B cell (primary cell): ENCODE measurements at regions not wholly inside any gene's neighbourhood (a gene's known extent, or its start where the extent isn't known, plus 50 kb on each side); places are given as distances from the start of the nearest gene placed in this dataset.

Experiments
- ATAC-seq: fragments of 200-7000 bp; cut with Tn5 transposase; one replicate; pipeline ENCODE4 v1.10.0; 2021; ENCODE audit warnings: low read depth, mild to moderate bottlenecking, moderate number of reproducible peaks, moderate library complexity
- CTCF ChIA-PET: fragments of 350-600 bp; sonication (Branson Sonifier 250); formaldehyde crosslinking; loops from one replicate; lab custom pipeline; 2021; ENCODE audit warnings: antibody characterized with exemption, inconsistent platforms; lab: Charles Lee
- POLR2A ChIA-PET: fragments of 350-600 bp; sonication (Branson Sonifier 250); formaldehyde crosslinking; loops from one replicate; lab custom pipeline; 2021; ENCODE audit warnings: antibody characterized with exemption; lab: Charles Lee
- DNase-seq: peaks from one replicate; pipeline ENCODE4 v3.0.0; 2013
- H2AFZ ChIP-seq: 2 replicates; pipeline ENCODE4 v1.6.1; 2012; ENCODE audit warnings: mild to moderate bottlenecking, low read depth, low read length; ENCODE audit not compliant: insufficient read depth, poor library complexity, severe bottlenecking
- H3K27ac ChIP-seq, 2 donors: 1 replicate in 1 of 2; 2 replicates in 1 of 2; pipeline ENCODE4 v1.5.1; 2012 to 2013; ENCODE audit warnings: low read length in 2 of 2, mild to moderate bottlenecking in 2 of 2, moderate library complexity in 1 of 2
- H3K27me3 ChIP-seq, 4 experiments: fragments of 200-600 bp in 1 of 4; sonication (generic) in 1 of 4; replicated peaks in 1 of 4; 1 replicate in 2 of 4; 2 replicates in 2 of 4; pipeline versions ENCODE4 v1.6.1 to v1.7.0; 2013 to 2016; ENCODE audit warnings: low read length in 3 of 4, mild to moderate bottlenecking in 2 of 4, mixed read lengths in 1 of 4, moderate library complexity in 1 of 4; ENCODE audit not compliant: insufficient read depth in 4 of 4, control insufficient read depth in 3 of 4; ENCODE audit errors: control extremely low read depth in 1 of 4
- H3K36me3 ChIP-seq, 2 experiments: replicated peaks in 1 of 2; 1 replicate in 1 of 2; 2 replicates in 1 of 2; pipeline versions ENCODE4 v1.6.1 to v1.7.1; 2013; ENCODE audit warnings: low read length in 1 of 2; ENCODE audit not compliant: insufficient read depth in 2 of 2, control insufficient read depth in 1 of 2; ENCODE audit errors: control extremely low read depth in 1 of 2, extremely low read depth in 1 of 2
- H3K4me1 ChIP-seq, 2 donors: fragments of 200-600 bp in 1 of 2; sonication (generic) in 1 of 2; 1 replicate in 1 of 2; 2 replicates in 1 of 2; pipeline versions ENCODE4 v1.5.1 to v1.6.1; 2013 to 2017; ENCODE audit warnings: low read length in 2 of 2; ENCODE audit not compliant: control insufficient read depth in 2 of 2, insufficient read depth in 2 of 2
- H3K4me2 ChIP-seq: replicated peaks from 2 replicates; pipeline ENCODE3; 2012; ENCODE audit warnings: mild to moderate bottlenecking, low read depth, low read length; ENCODE audit not compliant: poor library complexity, severe bottlenecking
- H3K4me3 ChIP-seq, 5 experiments: fragments of 200-600 bp in 1 of 5; sonication (generic) in 1 of 5; 1 replicate in 3 of 5; 2 replicates in 2 of 5; pipeline versions ENCODE4 v1.5.1 to v1.7.0; 2011 to 2016; ENCODE audit warnings: low read length in 4 of 5, mild to moderate bottlenecking in 4 of 5, low read depth in 2 of 5, control low read depth in 1 of 5, moderate library complexity in 1 of 5; ENCODE audit not compliant: insufficient read depth in 1 of 5; ENCODE audit errors: control extremely low read depth in 1 of 5, extremely low read depth in 1 of 5
- H3K79me2 ChIP-seq: fragments of 200-600 bp; sonication (generic); one replicate; pipeline ENCODE4 v1.6.0; 2016; ENCODE audit warnings: low read length; ENCODE audit not compliant: control insufficient read depth, insufficient read depth
- H3K9ac ChIP-seq: fragments of 200-600 bp; sonication (generic); 2 replicates; pipeline ENCODE4 v1.6.1; 2017; ENCODE audit warnings: mild to moderate bottlenecking, low read length, moderate library complexity
- H3K9me3 ChIP-seq, 3 donors: one replicate each; pipeline versions ENCODE4 v1.6.1 to v1.7.1; 2013; ENCODE audit warnings: low read length in 2 of 3; ENCODE audit not compliant: control insufficient read depth in 2 of 3, insufficient read depth in 1 of 3; ENCODE audit errors: control extremely low read depth in 1 of 3
- H4K20me1 ChIP-seq: 2 replicates; pipeline ENCODE4 v1.6.0; 2012; ENCODE audit warnings: mild to moderate bottlenecking, low read length; ENCODE audit not compliant: insufficient read depth, control insufficient read depth, poor library complexity, severe bottlenecking
- H3K27ac Mint-ChIP-seq: one replicate; pipeline ENCODE4 v1.8.0; 2021; ENCODE audit warnings: mixed read lengths
- H3K27me3 Mint-ChIP-seq: one replicate; pipeline ENCODE4 v1.8.0; 2021; ENCODE audit warnings: mixed read lengths
- H3K4me1 Mint-ChIP-seq: one replicate; pipeline ENCODE4 v1.8.0; 2021; ENCODE audit warnings: mixed read lengths
- H3K4me3 Mint-ChIP-seq: one replicate; pipeline ENCODE4 v1.8.0; 2021; ENCODE audit warnings: mixed read lengths
- H3K9me3 Mint-ChIP-seq: one replicate; pipeline ENCODE4 v1.8.0; 2022; ENCODE audit warnings: mixed read lengths; ENCODE audit not compliant: insufficient read depth
- EZH2 ChIP-seq: IDR thresholded peaks from 2 replicates; pipeline ENCODE4 v1.6.1; 2012; ENCODE audit warnings: borderline replicate concordance, low read depth, mild to moderate bottlenecking, moderate library complexity, low read length; ENCODE audit not compliant: insufficient read depth, poor library complexity, severe bottlenecking
- WGBS: methylation state at CpG from one replicate; pipeline ENCODE4 v1.1.5; 2013; ENCODE audit warnings: missing lambda C conversion rate; ENCODE audit not compliant: insufficient coverage; 5-methylcytosine and 5-hydroxymethylcytosine counted together
- intact Hi-C: fragments of 100-400 bp; cut with micrococcal nuclease; formaldehyde crosslinking; loops from one replicate; pipeline ENCODE4 v1.10.0; 2022
- TF ChIP-seq, protein P1 (sequence below): fragments of 200-600 bp; IDR thresholded peaks from one replicate; pipeline ENCODE4 v1.8.0; 2022; ENCODE audit warnings: antibody characterized with exemption, mild to moderate bottlenecking

- Histone ChIP-seq H3K27me3 (no peaks in the 10 kb centered on the region), H3K79me2 (no peaks in the 10 kb centered on the region), H3K9me3 (peaks cover 0 to 4% (median 0%) of the 10 kb centered on the region in 3 donors), H3K4me1 (no peaks in the 10 kb centered on the region), H3K27ac (no peak overlapping the region), H2AFZ (no peak overlapping the region), H3K4me3 (no peak overlapping the region), H3K9ac (no peak overlapping the region), H3K4me2 (no peak overlapping the region), H3K36me3 (no peaks in the 10 kb centered on the region), H4K20me1 (no peaks in the 10 kb centered on the region)
- 78% methylated on average over 3 of the region's 7 CpGs for WGBS
- ATAC-seq (no peak), DNase-seq (no peak)
- no peak overlapping the region for H3K4me3 Mint-ChIP-seq
- H3K9me3 Mint-ChIP-seq: peaks cover 5% of the 10 kb centered on the region
- no peak for TF ChIP-seq EZH2
- TF ChIP-seq, protein P1, sequence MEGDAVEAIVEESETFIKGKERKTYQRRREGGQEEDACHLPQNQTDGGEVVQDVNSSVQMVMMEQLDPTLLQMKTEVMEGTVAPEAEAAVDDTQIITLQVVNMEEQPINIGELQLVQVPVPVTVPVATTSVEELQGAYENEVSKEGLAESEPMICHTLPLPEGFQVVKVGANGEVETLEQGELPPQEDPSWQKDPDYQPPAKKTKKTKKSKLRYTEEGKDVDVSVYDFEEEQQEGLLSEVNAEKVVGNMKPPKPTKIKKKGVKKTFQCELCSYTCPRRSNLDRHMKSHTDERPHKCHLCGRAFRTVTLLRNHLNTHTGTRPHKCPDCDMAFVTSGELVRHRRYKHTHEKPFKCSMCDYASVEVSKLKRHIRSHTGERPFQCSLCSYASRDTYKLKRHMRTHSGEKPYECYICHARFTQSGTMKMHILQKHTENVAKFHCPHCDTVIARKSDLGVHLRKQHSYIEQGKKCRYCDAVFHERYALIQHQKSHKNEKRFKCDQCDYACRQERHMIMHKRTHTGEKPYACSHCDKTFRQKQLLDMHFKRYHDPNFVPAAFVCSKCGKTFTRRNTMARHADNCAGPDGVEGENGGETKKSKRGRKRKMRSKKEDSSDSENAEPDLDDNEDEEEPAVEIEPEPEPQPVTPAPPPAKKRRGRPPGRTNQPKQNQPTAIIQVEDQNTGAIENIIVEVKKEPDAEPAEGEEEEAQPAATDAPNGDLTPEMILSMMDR: no peak
- intact Hi-C loops: no loop called here
- CTCF ChIA-PET: no interaction called here
- POLR2A ChIA-PET: no interaction called here
- H3K27ac Mint-ChIP-seq: no peak overlapping the region
- no peaks in the 10 kb centered on the region for H3K27me3 Mint-ChIP-seq
- no peaks in the 10 kb centered on the region for H3K4me1 Mint-ChIP-seq
These were observed 293.5 kb downstream of the CDH10 start for GRCh38 chr5:24351285-24351684.

DNA sequence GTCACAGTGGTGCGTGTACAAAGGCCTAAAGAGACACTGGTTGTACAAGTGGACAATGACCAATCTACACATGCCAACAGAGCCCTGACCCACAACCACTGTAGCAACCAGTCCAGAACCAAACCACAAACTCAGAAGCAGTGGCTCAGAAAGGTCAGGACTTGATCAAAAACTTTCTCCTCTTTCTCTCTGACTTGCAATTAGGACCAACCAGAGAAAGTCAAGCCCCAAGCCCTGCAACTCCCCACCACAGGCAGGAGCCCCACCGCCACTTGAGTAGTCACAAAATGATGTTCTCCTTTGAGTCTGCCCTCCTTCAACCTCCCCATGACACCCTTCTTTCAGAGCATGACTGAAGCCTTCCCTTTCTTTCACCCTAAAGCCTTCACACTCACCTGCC is 291.8 kb downstream of the CDH10 start:
- no peaks in the 10 kb centered on the region for H3K9me3 Mint-ChIP-seq
- DNase-seq (no peak), ATAC-seq (no peak)
- no peaks in the 10 kb centered on the region for H3K36me3 ChIP-seq
- H3K4me1 ChIP-seq: no peaks in the 10 kb centered on the region
- H3K27me3 ChIP-seq: no peaks in the 10 kb centered on the region
- H3K27ac ChIP-seq: no peak overlapping the region
- H3K27me3 Mint-ChIP-seq: no peaks in the 10 kb centered on the region
- H3K79me2 ChIP-seq: no peaks in the 10 kb centered on the region
- H2AFZ ChIP-seq: no peak overlapping the region
- 89% methylated on average over 2 of the region's 2 CpGs for WGBS
- H3K4me3 Mint-ChIP-seq: no peak overlapping the region
- no peak overlapping the region for H3K27ac Mint-ChIP-seq
- H3K9me3 ChIP-seq: peaks cover 0 to 4% (median 0%) of the 10 kb centered on the region in 3 donors
- no peak overlapping the region for H3K4me3 ChIP-seq
- no peaks in the 10 kb centered on the region for H3K4me1 Mint-ChIP-seq
- intact Hi-C loops: no loop called here
- ChIA-PET POLR2A (no interaction called here), CTCF (no interaction called here)
- no peak for TF ChIP-seq EZH2
- TF ChIP-seq, protein P1: no peak
- H3K4me2 ChIP-seq: no peak overlapping the region
- H3K9ac ChIP-seq: no peak overlapping the region
- H4K20me1 ChIP-seq: no peaks in the 10 kb centered on the region
